ENCODE measurements at regions not wholly inside any gene's neighbourhood (a gene's known extent, or its start where the extent isn't known, plus 50 kb on each side); places are given as distances from the start of the nearest gene placed in this dataset.
"Not testable (repeated sequence)": the region's sequence is repeated elsewhere in the genome, so short reads cannot be mapped to it uniquely, and the experiment has no call there.

GRCh38 chr10:55740767-55741166, 620.3 kb downstream of the ZWINT start:
- not testable (repeated sequence) for H3K9me3 ChIP-seq (ENCODE audit: insufficient read depth, low read depth, low read length); H3K36me3 ChIP-seq (ENCODE audit: insufficient read depth, low read depth, low read length); H3K27me3 ChIP-seq (ENCODE audit: insufficient read depth, low read length); H3K27ac ChIP-seq (ENCODE audit: low read length); H3K4me3 ChIP-seq (ENCODE audit: low read length); H3K9ac ChIP-seq (ENCODE audit: low read depth, low read length); H3K4me1 ChIP-seq (ENCODE audit: insufficient read depth, low read length)

GRCh38 chr10:55740110-55740509, 620.9 kb downstream of the ZWINT start:
- H3K9me3 ChIP-seq (ENCODE audit: insufficient read depth, low read depth, low read length) = no peaks in the 10 kb centered on the region
- H3K4me1 ChIP-seq (ENCODE audit: insufficient read depth, low read length) = no peaks in the 10 kb centered on the region
- no peak overlapping the region for H3K27ac ChIP-seq (ENCODE audit: low read length)
- H3K9ac ChIP-seq (ENCODE audit: low read depth, low read length) = no peak overlapping the region
- H3K27me3 ChIP-seq (ENCODE audit: insufficient read depth, low read length) = no peaks in the 10 kb centered on the region
- no peak overlapping the region for H3K4me3 ChIP-seq (ENCODE audit: low read length)
- H3K36me3 ChIP-seq (ENCODE audit: insufficient read depth, low read depth, low read length) = no peaks in the 10 kb centered on the region

GRCh38 chr10:55734112-55734511, 626.9 kb downstream of the ZWINT start:
- no peaks in the 10 kb centered on the region for H3K27me3 ChIP-seq (ENCODE audit: insufficient read depth, low read length)
- no peaks in the 10 kb centered on the region for H3K9me3 ChIP-seq (ENCODE audit: insufficient read depth, low read depth, low read length)
- no peaks in the 10 kb centered on the region for H3K36me3 ChIP-seq (ENCODE audit: insufficient read depth, low read depth, low read length)
- no peaks in the 10 kb centered on the region for H3K4me1 ChIP-seq (ENCODE audit: insufficient read depth, low read length)
- H3K9ac ChIP-seq (ENCODE audit: low read depth, low read length) = no peak overlapping the region
- no peak overlapping the region for H3K4me3 ChIP-seq (ENCODE audit: low read length)
- no peak overlapping the region for H3K27ac ChIP-seq (ENCODE audit: low read length)

- no peaks in the 10 kb centered on the region for H3K4me1 ChIP-seq (ENCODE audit: insufficient read depth, low read length)
- no peaks in the 10 kb centered on the region for H3K9me3 ChIP-seq (ENCODE audit: insufficient read depth, low read depth, low read length)
- no peak overlapping the region for H3K4me3 ChIP-seq (ENCODE audit: low read length)
- no peak overlapping the region for H3K27ac ChIP-seq (ENCODE audit: low read length)
- no peaks in the 10 kb centered on the region for H3K27me3 ChIP-seq (ENCODE audit: insufficient read depth, low read length)
- no peaks in the 10 kb centered on the region for H3K36me3 ChIP-seq (ENCODE audit: insufficient read depth, low read depth, low read length)
- H3K9ac ChIP-seq (ENCODE audit: low read depth, low read length) = no peak overlapping the region
Measured at GRCh38 chr10:55704950-55705349, 656.1 kb downstream of the ZWINT start.

GRCh38 chr10:55668326-55668922, 692.6 kb downstream of the ZWINT start:
- Histone ChIP-seq H3K4me1 (ENCODE audit: insufficient read depth, low read length) (no peaks in the 10 kb centered on the region), H3K9ac (ENCODE audit: low read depth, low read length) (no peak overlapping the region), H3K27ac (ENCODE audit: low read length) (no peak overlapping the region), H3K36me3 (ENCODE audit: insufficient read depth, low read depth, low read length) (no peaks in the 10 kb centered on the region), H3K9me3 (ENCODE audit: insufficient read depth, low read depth, low read length) (no peaks in the 10 kb centered on the region), H3K27me3 (ENCODE audit: insufficient read depth, low read length) (no peaks in the 10 kb centered on the region), H3K4me3 (ENCODE audit: low read length) (no peak overlapping the region)

- Histone ChIP-seq H3K4me3 (ENCODE audit: low read length) (no peak overlapping the region), H3K9me3 (ENCODE audit: insufficient read depth, low read depth, low read length) (no peaks in the 10 kb centered on the region), H3K9ac (ENCODE audit: low read depth, low read length) (no peak overlapping the region), H3K27ac (ENCODE audit: low read length) (no peak overlapping the region), H3K4me1 (ENCODE audit: insufficient read depth, low read length) (no peaks in the 10 kb centered on the region), H3K27me3 (ENCODE audit: insufficient read depth, low read length) (no peaks in the 10 kb centered on the region), H3K36me3 (ENCODE audit: insufficient read depth, low read depth, low read length) (no peaks in the 10 kb centered on the region)
Measured at GRCh38 chr10:55653531-55653930, 707.5 kb downstream of the ZWINT start.

GRCh38 chr10:55641601-55642000, 719.5 kb downstream of the ZWINT start:
- Histone ChIP-seq H3K36me3 (ENCODE audit: insufficient read depth, low read depth, low read length) (no peaks in the 10 kb centered on the region), H3K4me1 (ENCODE audit: insufficient read depth, low read length) (no peaks in the 10 kb centered on the region), H3K27ac (ENCODE audit: low read length) (no peak overlapping the region), H3K9me3 (ENCODE audit: insufficient read depth, low read depth, low read length) (no peaks in the 10 kb centered on the region), H3K4me3 (ENCODE audit: low read length) (no peak overlapping the region), H3K9ac (ENCODE audit: low read depth, low read length) (no peak overlapping the region), H3K27me3 (ENCODE audit: insufficient read depth, low read length) (no peaks in the 10 kb centered on the region)

- H3K9ac ChIP-seq (ENCODE audit: low read depth, low read length) = peak overlapping the region; percentile 76; the same call in 1 of the 2 replicates
Measured at GRCh38 chr10:55631071-55631654, 729.9 kb downstream of the ZWINT start.

GRCh38 chr10:55630491-55631056, 730.5 kb downstream of the ZWINT start:
- peak overlapping the region; percentile 76; the same call in 1 of the 2 replicates for H3K9ac ChIP-seq (ENCODE audit: low read depth, low read length)
- peaks cover 4% of the 10 kb centered on the region; the same call in 1 of the 2 replicates for H3K27me3 ChIP-seq (ENCODE audit: insufficient read depth, low read length)
- peak overlapping the region; percentile 85 for H3K4me3 ChIP-seq (ENCODE audit: low read length)
- no peak overlapping the region for H3K27ac ChIP-seq (ENCODE audit: low read length)
- H3K36me3 ChIP-seq (ENCODE audit: insufficient read depth, low read depth, low read length) = no peaks in the 10 kb centered on the region
- H3K9me3 ChIP-seq (ENCODE audit: insufficient read depth, low read depth, low read length) = no peaks in the 10 kb centered on the region
- peaks cover 2% of the 10 kb centered on the region; the same call in 1 of the 2 replicates for H3K4me1 ChIP-seq (ENCODE audit: insufficient read depth, low read length)

More at GRCh38 chr10:55631071-55631654, 729.9 kb downstream of the ZWINT start:
- no peaks in the 10 kb centered on the region for H3K36me3 ChIP-seq (ENCODE audit: insufficient read depth, low read depth, low read length)
- peaks cover 2% of the 10 kb centered on the region; the same call in 1 of the 2 replicates for H3K4me1 ChIP-seq (ENCODE audit: insufficient read depth, low read length)
- H3K4me3 ChIP-seq (ENCODE audit: low read length) = peak overlapping the region; percentile 85
- no peak overlapping the region for H3K27ac ChIP-seq (ENCODE audit: low read length)
- no peaks in the 10 kb centered on the region for H3K9me3 ChIP-seq (ENCODE audit: insufficient read depth, low read depth, low read length)
- no peaks in the 10 kb centered on the region for H3K27me3 ChIP-seq (ENCODE audit: insufficient read depth, low read length)

GRCh38 chr10:55629793-55630490, 731.1 kb downstream of the ZWINT start:
- Histone ChIP-seq H3K4me3 (ENCODE audit: low read length) (peak overlapping the region; percentile 85), H3K27me3 (ENCODE audit: insufficient read depth, low read length) (peaks cover 5% of the 10 kb centered on the region; the same call in 1 of the 2 replicates), H3K4me1 (ENCODE audit: insufficient read depth, low read length) (peaks cover 2% of the 10 kb centered on the region; the same call in 1 of the 2 replicates), H3K9ac (ENCODE audit: low read depth, low read length) (no peak overlapping the region; the same call in 1 of the 2 replicates), H3K9me3 (ENCODE audit: insufficient read depth, low read depth, low read length) (no peaks in the 10 kb centered on the region), H3K27ac (ENCODE audit: low read length) (no peak overlapping the region), H3K36me3 (ENCODE audit: insufficient read depth, low read depth, low read length) (no peaks in the 10 kb centered on the region)

GRCh38 chr10:55628260-55628701, 732.8 kb downstream of the ZWINT start:
- Histone ChIP-seq H3K27ac (ENCODE audit: low read length) (no peak overlapping the region), H3K9ac (ENCODE audit: low read depth, low read length) (peak overlapping the region; percentile 41; the same call in 1 of the 2 replicates), H3K4me3 (ENCODE audit: low read length) (peak overlapping the region; percentile 81), H3K27me3 (ENCODE audit: insufficient read depth, low read length) (peaks cover 5% of the 10 kb centered on the region; the same call in 1 of the 2 replicates), H3K9me3 (ENCODE audit: insufficient read depth, low read depth, low read length) (no peaks in the 10 kb centered on the region), H3K36me3 (ENCODE audit: insufficient read depth, low read depth, low read length) (no peaks in the 10 kb centered on the region), H3K4me1 (ENCODE audit: insufficient read depth, low read length) (peaks cover 2% of the 10 kb centered on the region; the same call in 1 of the 2 replicates)
